Coronary artery (tissue), 2 donors: ENCODE measurements at regions not wholly inside any gene's neighbourhood (a gene's known extent, or its start where the extent isn't known, plus 50 kb on each side); places are given as distances from the start of the nearest gene placed in this dataset.

Experiments used
- DNase-seq: peaks from one replicate; pipeline ENCODE4 v3.0.0-alpha.2; 2017; ENCODE audit warnings: low spot score
- H3K27ac ChIP-seq, 2 donors: fragments of 200-600 bp; sonication (generic); one replicate each; pipeline ENCODE4 v1.5.1; 2016 to 2019
- H3K4me3 ChIP-seq: fragments of 200-600 bp; sonication (generic); 2 replicates; pipeline ENCODE4 v1.5.1; 2016; ENCODE audit warnings: mild to moderate bottlenecking, moderate library complexity
- CTCF ChIP-seq: fragments of 200-600 bp; sonication (generic); IDR thresholded peaks from one replicate; pipeline ENCODE4 v1.5.1; 2019; ENCODE audit warnings: antibody characterized with exemption

GRCh38 chr10:6889718-6890117, 309.6 kb upstream of the PRKCQ start:
- H3K4me3 ChIP-seq = no peak overlapping the region
- no peak for DNase-seq
- H3K27ac ChIP-seq = no peak overlapping the region
- no peak for TF ChIP-seq CTCF

DNA sequence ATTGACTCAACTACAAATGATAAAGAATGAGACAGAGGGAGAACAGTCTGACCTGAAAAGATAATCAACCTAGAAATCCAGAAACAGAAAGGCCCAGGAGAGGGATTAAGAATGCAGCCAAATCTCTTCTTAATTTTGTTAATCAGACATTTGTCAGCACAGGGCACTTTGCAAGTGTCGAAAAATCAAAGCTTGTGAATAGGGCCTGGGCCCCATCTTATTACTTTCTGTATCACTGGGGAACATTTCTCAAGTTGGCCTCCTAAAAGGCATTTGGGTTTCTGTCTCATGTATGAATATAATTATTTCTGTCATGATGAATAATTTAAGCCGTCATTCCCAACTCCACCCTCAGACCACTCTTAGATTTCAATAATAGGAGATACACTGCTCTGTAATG, 308.4 kb upstream of the PRKCQ start:
- TF ChIP-seq CTCF = no peak
- H3K27ac ChIP-seq = no peak overlapping the region
- H3K4me3 ChIP-seq = no peak overlapping the region
- DNase-seq = no peak

DNA sequence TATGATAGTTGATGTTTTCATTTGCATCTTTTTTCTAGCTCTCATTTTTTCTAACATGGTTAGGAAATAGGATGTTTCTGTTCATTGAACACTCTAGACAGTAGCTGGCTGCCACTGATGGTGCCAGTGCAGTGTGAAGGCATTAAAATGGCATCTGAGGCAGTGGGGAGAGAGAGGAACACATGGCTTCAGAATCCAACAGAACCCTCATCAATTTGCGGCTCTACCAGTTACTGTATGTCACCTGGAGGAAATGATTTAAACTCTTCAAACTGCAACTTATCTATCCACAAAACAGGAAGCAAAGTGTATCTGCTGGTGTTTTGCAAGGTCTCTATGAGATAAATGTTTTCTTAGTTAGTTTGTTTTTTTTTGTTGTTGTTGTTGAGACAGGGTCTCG, 305.2 kb upstream of the PRKCQ start:
- no peak for DNase-seq
- no peak for TF ChIP-seq CTCF
- Histone ChIP-seq H3K27ac (no peak overlapping the region), H3K4me3 (no peak overlapping the region)

- DNase-seq = no peak
- Histone ChIP-seq H3K27ac (no peak overlapping the region), H3K4me3 (no peak overlapping the region)
- TF ChIP-seq CTCF = no peak
Measured at GRCh38 chr10:6881987-6882386, 301.9 kb upstream of the PRKCQ start.

- no peak overlapping the region for H3K4me3 ChIP-seq
- no peak for TF ChIP-seq CTCF
- no peak overlapping the region for H3K27ac ChIP-seq
- no peak for DNase-seq
Measured at GRCh38 chr10:6877722-6878392, 297.8 kb upstream of the PRKCQ start.

GRCh38 chr10:6877336-6877721, 297.3 kb upstream of the PRKCQ start:
- Histone ChIP-seq H3K4me3 (no peak overlapping the region), H3K27ac (no peak overlapping the region)
- TF ChIP-seq CTCF = no peak
- no peak for DNase-seq

- no peak overlapping the region for H3K27ac ChIP-seq
- TF ChIP-seq CTCF = no peak
- DNase-seq = no peak
- no peak overlapping the region for H3K4me3 ChIP-seq
Measured at GRCh38 chr10:6875269-6875865, 295.3 kb upstream of the PRKCQ start.
